Naive thymus-derived CD4-positive, alpha-beta T cell (primary cell): ENCODE measurements at regions not wholly inside any gene's neighbourhood (a gene's known extent, or its start where the extent isn't known, plus 50 kb on each side); places are given as distances from the start of the nearest gene placed in this dataset.

Source experiments
- ATAC-seq: fragments of 150-1000 bp; cut with Tn5 transposase; 2 replicates; pipeline ENCODE4 v1.10.0; 2021; ENCODE audit warnings: mild to moderate bottlenecking, moderate library complexity
- CTCF ChIA-PET: fragments of 350-600 bp; sonication (Branson Sonifier 250); formaldehyde crosslinking; loops from one replicate; lab custom pipeline; 2021; ENCODE audit warnings: antibody characterized with exemption; lab: Charles Lee
- POLR2A ChIA-PET: fragments of 350-600 bp; sonication (Branson Sonifier 250); formaldehyde crosslinking; loops from one replicate; lab custom pipeline; 2021; ENCODE audit warnings: antibody characterized with exemption, inconsistent platforms; lab: Charles Lee
- DNase-seq, 9 donors: peaks; one replicate each; pipeline versions ENCODE4 v3.0.0 to v3.0.0-alpha.2; 2020 to 2022; ENCODE audit warnings: mixed read lengths in 1 of 9
- H3K27ac ChIP-seq: one replicate; pipeline ENCODE4 v1.7.0; 2013; ENCODE audit warnings: mild to moderate bottlenecking, low read depth, low read length, moderate library complexity
- H3K27me3 ChIP-seq, 2 donors: one replicate each; pipeline ENCODE4 v1.7.0; 2013; ENCODE audit warnings: low read length in 2 of 2, mild to moderate bottlenecking in 2 of 2, moderate library complexity in 2 of 2; ENCODE audit not compliant: control insufficient read depth in 2 of 2, insufficient read depth in 2 of 2
- H3K36me3 ChIP-seq, 3 experiments: 1 replicate in 2 of 3; 2 replicates in 1 of 3; pipeline ENCODE4 v1.7.0; 2013; ENCODE audit warnings: low read length in 3 of 3, mild to moderate bottlenecking in 3 of 3, moderate library complexity in 1 of 3; ENCODE audit not compliant: insufficient read depth in 3 of 3, control insufficient read depth in 2 of 3
- H3K4me1 ChIP-seq, 2 donors: one replicate each; pipeline ENCODE4 v1.7.0; 2013; ENCODE audit warnings: low read length in 2 of 2, mild to moderate bottlenecking in 2 of 2, moderate library complexity in 1 of 2; ENCODE audit not compliant: control insufficient read depth in 2 of 2, insufficient read depth in 2 of 2
- H3K4me3 ChIP-seq: 2 replicates; pipeline ENCODE4 v1.7.0; 2013; ENCODE audit warnings: mild to moderate bottlenecking, low read length
- H3K9me3 ChIP-seq, 3 experiments: 1 replicate in 2 of 3; 2 replicates in 1 of 3; pipeline ENCODE4 v1.7.0; 2013; ENCODE audit warnings: low read length in 3 of 3; ENCODE audit not compliant: control insufficient read depth in 2 of 3
- H3K27ac Mint-ChIP-seq, 9 donors: one replicate each; pipeline ENCODE4 v1.8.0; 2020 to 2022; ENCODE audit warnings: mixed read lengths in 9 of 9, mild to moderate bottlenecking in 8 of 9, moderate library complexity in 5 of 9, inconsistent platforms in 2 of 9
- H3K27me3 Mint-ChIP-seq, 5 donors: one replicate each; pipeline ENCODE4 v1.8.0; 2021 to 2022; ENCODE audit warnings: mixed read lengths in 5 of 5, mild to moderate bottlenecking in 1 of 5
- H3K36me3 Mint-ChIP-seq, 5 donors: one replicate each; pipeline ENCODE4 v1.8.0; 2020 to 2022; ENCODE audit warnings: mixed read lengths in 5 of 5, mild to moderate bottlenecking in 3 of 5, inconsistent platforms in 1 of 5
- H3K4me1 Mint-ChIP-seq, 7 donors: one replicate each; pipeline ENCODE4 v1.8.0; 2020 to 2022; ENCODE audit warnings: mixed read lengths in 7 of 7, mild to moderate bottlenecking in 3 of 7, inconsistent platforms in 1 of 7
- H3K4me3 Mint-ChIP-seq, 10 donors: one replicate each; pipeline ENCODE4 v1.8.0; 2020 to 2022; ENCODE audit warnings: mild to moderate bottlenecking in 10 of 10, mixed read lengths in 10 of 10, moderate library complexity in 6 of 10, inconsistent platforms in 2 of 10
- H3K9me3 Mint-ChIP-seq, 11 donors: one replicate each; pipeline ENCODE4 v1.8.0; 2020 to 2022; ENCODE audit warnings: mixed read lengths in 11 of 11, mild to moderate bottlenecking in 4 of 11, inconsistent platforms in 1 of 11, moderate library complexity in 1 of 11
- intact Hi-C, 2 donors: fragments of 100-400 bp; cut with micrococcal nuclease; formaldehyde crosslinking; loops; one replicate each; pipeline ENCODE4 v1.15.1; 2023

GRCh38 chr5:156155598-156155997 is 171.4 kb upstream of the SGCD start:
- H3K4me1 Mint-ChIP-seq = no peaks in the 10 kb centered on the region
- H3K27ac Mint-ChIP-seq = no peak overlapping the region
- intact Hi-C loops = no loop called here

GRCh38 chr5:156164306-156164705 is 162.7 kb upstream of the SGCD start:
- H3K36me3 ChIP-seq = no peaks in the 10 kb centered on the region
- ChIA-PET POLR2A (no interaction called here), CTCF (no interaction called here)
- no peaks in the 10 kb centered on the region for H3K27me3 ChIP-seq
- no peak overlapping the region for H3K4me3 ChIP-seq
- Mint-ChIP-seq H3K4me1 (no peaks in the 10 kb centered on the region), H3K27ac (no peak overlapping the region), H3K36me3 (no peaks in the 10 kb centered on the region), H3K27me3 (peaks cover 3 to 26% (median 8%) of the 10 kb centered on the region in 5 donors), H3K9me3 (no peaks in the 10 kb centered on the region), H3K4me3 (no peak overlapping the region)
- no peaks in the 10 kb centered on the region for H3K9me3 ChIP-seq
- DNase-seq (no peak), ATAC-seq (no peak)
- no peak overlapping the region for H3K27ac ChIP-seq
- H3K4me1 ChIP-seq = no peaks in the 10 kb centered on the region
- intact Hi-C loops = no loop called here

More at GRCh38 chr5:156155598-156155997, 171.4 kb upstream of the SGCD start:
- Histone ChIP-seq H3K4me1 (no peaks in the 10 kb centered on the region), H3K9me3 (no peaks in the 10 kb centered on the region), H3K4me3 (no peak overlapping the region), H3K27ac (no peak overlapping the region), H3K27me3 (no peaks in the 10 kb centered on the region), H3K36me3 (no peaks in the 10 kb centered on the region)
- CTCF ChIA-PET = no interaction called here
- ATAC-seq (no peak), DNase-seq (no peak)
- Mint-ChIP-seq H3K9me3 (no peaks in the 10 kb centered on the region), H3K36me3 (no peaks in the 10 kb centered on the region), H3K4me3 (no peak overlapping the region), H3K27me3 (peaks cover under 1 to 15% (median 5%) of the 10 kb centered on the region in 5 donors)
- POLR2A ChIA-PET = no interaction called here

- ChIA-PET CTCF (no interaction called here), POLR2A (no interaction called here)
- H3K9me3 Mint-ChIP-seq = no peaks in the 10 kb centered on the region
- no peaks in the 10 kb centered on the region for H3K4me1 Mint-ChIP-seq
- intact Hi-C loops = no loop called here
- no peak overlapping the region for H3K4me3 ChIP-seq
- no peaks in the 10 kb centered on the region for H3K4me1 ChIP-seq
- DNase-seq (no peak), ATAC-seq (no peak)
- no peaks in the 10 kb centered on the region for H3K36me3 ChIP-seq
- H3K27ac ChIP-seq = no peak overlapping the region
- H3K27me3 ChIP-seq = no peaks in the 10 kb centered on the region
- peaks cover 0 to 21% (median 11%) of the 10 kb centered on the region in 5 donors for H3K27me3 Mint-ChIP-seq
- no peaks in the 10 kb centered on the region for H3K9me3 ChIP-seq
- no peak overlapping the region for H3K27ac Mint-ChIP-seq
- no peak overlapping the region for H3K4me3 Mint-ChIP-seq
- H3K36me3 Mint-ChIP-seq = no peaks in the 10 kb centered on the region
Observed at GRCh38 chr5:156169495-156169894, 157.5 kb upstream of the SGCD start.

GRCh38 chr5:156170351-156170961 is 156.5 kb upstream of the SGCD start:
- Mint-ChIP-seq H3K9me3 (no peaks in the 10 kb centered on the region), H3K27me3 (peaks cover 0 to 21% (median 11%) of the 10 kb centered on the region in 5 donors), H3K4me1 (no peaks in the 10 kb centered on the region), H3K36me3 (no peaks in the 10 kb centered on the region), H3K4me3 (no peak overlapping the region), H3K27ac (no peak overlapping the region)
- no peaks in the 10 kb centered on the region for H3K27me3 ChIP-seq
- ATAC-seq = no peak
- H3K27ac ChIP-seq = no peak overlapping the region
- ChIA-PET CTCF (no interaction called here), POLR2A (no interaction called here)
- H3K36me3 ChIP-seq = no peaks in the 10 kb centered on the region
- no peaks in the 10 kb centered on the region for H3K9me3 ChIP-seq
- DNase-seq = no peak
- no peaks in the 10 kb centered on the region for H3K4me1 ChIP-seq
- intact Hi-C loops = no loop called here
- no peak overlapping the region for H3K4me3 ChIP-seq

- ATAC-seq (no peak), DNase-seq (no peak)
- CTCF ChIA-PET = no interaction called here
- no peaks in the 10 kb centered on the region for H3K4me1 ChIP-seq
- H3K36me3 Mint-ChIP-seq = no peaks in the 10 kb centered on the region
- H3K4me1 Mint-ChIP-seq = no peaks in the 10 kb centered on the region
- H3K27ac Mint-ChIP-seq = no peak overlapping the region
- H3K4me3 Mint-ChIP-seq = no peak overlapping the region
- intact Hi-C loops = no loop called here
- no peaks in the 10 kb centered on the region for H3K36me3 ChIP-seq
- POLR2A ChIA-PET = no interaction called here
- no peaks in the 10 kb centered on the region for H3K9me3 ChIP-seq
- peaks cover 0 to 21% (median 2%) of the 10 kb centered on the region in 5 donors for H3K27me3 Mint-ChIP-seq
- no peak overlapping the region for H3K27ac ChIP-seq
- no peak overlapping the region for H3K4me3 ChIP-seq
- H3K9me3 Mint-ChIP-seq = peaks cover 0 to 4% (median 0%) of the 10 kb centered on the region in 11 donors
- no peaks in the 10 kb centered on the region for H3K27me3 ChIP-seq
Observed at GRCh38 chr5:156174225-156174624, 152.7 kb upstream of the SGCD start.

GRCh38 chr5:156178117-156178516 is 148.8 kb upstream of the SGCD start:
- ATAC-seq = no peak
- Histone ChIP-seq H3K27ac (no peak overlapping the region), H3K4me3 (no peak overlapping the region), H3K27me3 (no peaks in the 10 kb centered on the region), H3K36me3 (no peaks in the 10 kb centered on the region), H3K4me1 (no peaks in the 10 kb centered on the region), H3K9me3 (no peaks in the 10 kb centered on the region)
- H3K27ac Mint-ChIP-seq = no peak overlapping the region
- peaks cover 0 to 5% (median 0%) of the 10 kb centered on the region in 11 donors for H3K9me3 Mint-ChIP-seq
- intact Hi-C loops = no loop called here
- no peaks in the 10 kb centered on the region for H3K4me1 Mint-ChIP-seq
- peaks cover 0 to 21% (median 5%) of the 10 kb centered on the region in 5 donors for H3K27me3 Mint-ChIP-seq
- no peaks in the 10 kb centered on the region for H3K36me3 Mint-ChIP-seq
- no peak for DNase-seq
- no peak overlapping the region for H3K4me3 Mint-ChIP-seq
- ChIA-PET POLR2A (no interaction called here), CTCF (no interaction called here)

GRCh38 chr5:156181656-156182055 is 145.3 kb upstream of the SGCD start:
- Histone ChIP-seq H3K9me3 (no peaks in the 10 kb centered on the region), H3K27me3 (no peaks in the 10 kb centered on the region), H3K36me3 (no peaks in the 10 kb centered on the region), H3K27ac (no peak overlapping the region), H3K4me3 (no peak overlapping the region), H3K4me1 (no peaks in the 10 kb centered on the region)
- ChIA-PET POLR2A (no interaction called here), CTCF (no interaction called here)
- intact Hi-C loops = no loop called here
- H3K27ac Mint-ChIP-seq = no peak overlapping the region
- peaks cover 0 to 16% (median 6%) of the 10 kb centered on the region in 5 donors for H3K27me3 Mint-ChIP-seq
- H3K4me1 Mint-ChIP-seq = no peaks in the 10 kb centered on the region
- H3K4me3 Mint-ChIP-seq = no peak overlapping the region
- no peak for DNase-seq
- no peaks in the 10 kb centered on the region for H3K36me3 Mint-ChIP-seq
- no peak for ATAC-seq
- peaks cover 0 to 2% (median 0%) of the 10 kb centered on the region in 11 donors for H3K9me3 Mint-ChIP-seq
